Immature natural killer cell (primary cell): ENCODE measurements at regions not wholly inside any gene's neighbourhood (a gene's known extent, or its start where the extent isn't known, plus 50 kb on each side); places are given as distances from the start of the nearest gene placed in this dataset.
"Not testable (repeated sequence)": the region's sequence is repeated elsewhere in the genome, so short reads cannot be mapped to it uniquely, and the experiment has no call there.

Source experiments
- DNase-seq, 3 donors: peaks; one replicate each; pipeline ENCODE4 v3.0.0; 2022; ENCODE audit warnings: mixed read lengths in 1 of 3
- H3K27ac Mint-ChIP-seq, 6 donors: one replicate each; pipeline ENCODE4 v1.8.0; 2020; ENCODE audit warnings: mixed read lengths in 6 of 6, mild to moderate bottlenecking in 5 of 6, inconsistent platforms in 4 of 6, moderate library complexity in 3 of 6
- H3K27me3 Mint-ChIP-seq, 3 donors: one replicate each; pipeline ENCODE4 v1.8.0; 2020 to 2021; ENCODE audit warnings: low read depth in 3 of 3, mild to moderate bottlenecking in 3 of 3, mixed read lengths in 3 of 3, moderate library complexity in 3 of 3, inconsistent platforms in 1 of 3
- H3K36me3 Mint-ChIP-seq, 3 donors: one replicate each; pipeline ENCODE4 v1.8.0; 2020; ENCODE audit warnings: mixed read lengths in 3 of 3, inconsistent platforms in 2 of 3, mild to moderate bottlenecking in 2 of 3
- H3K4me1 Mint-ChIP-seq, 2 donors: one replicate each; pipeline ENCODE4 v1.8.0; 2020; ENCODE audit warnings: inconsistent platforms in 2 of 2, mild to moderate bottlenecking in 2 of 2, mixed read lengths in 2 of 2, moderate library complexity in 1 of 2
- H3K4me3 Mint-ChIP-seq, 5 donors: one replicate each; pipeline ENCODE4 v1.8.0; 2020; ENCODE audit warnings: mild to moderate bottlenecking in 5 of 5, mixed read lengths in 5 of 5, inconsistent platforms in 3 of 5, moderate library complexity in 3 of 5
- H3K9me3 Mint-ChIP-seq, 6 donors: one replicate each; pipeline ENCODE4 v1.8.0; 2020; ENCODE audit warnings: mild to moderate bottlenecking in 6 of 6, mixed read lengths in 6 of 6, inconsistent platforms in 4 of 6, moderate library complexity in 3 of 6

DNA sequence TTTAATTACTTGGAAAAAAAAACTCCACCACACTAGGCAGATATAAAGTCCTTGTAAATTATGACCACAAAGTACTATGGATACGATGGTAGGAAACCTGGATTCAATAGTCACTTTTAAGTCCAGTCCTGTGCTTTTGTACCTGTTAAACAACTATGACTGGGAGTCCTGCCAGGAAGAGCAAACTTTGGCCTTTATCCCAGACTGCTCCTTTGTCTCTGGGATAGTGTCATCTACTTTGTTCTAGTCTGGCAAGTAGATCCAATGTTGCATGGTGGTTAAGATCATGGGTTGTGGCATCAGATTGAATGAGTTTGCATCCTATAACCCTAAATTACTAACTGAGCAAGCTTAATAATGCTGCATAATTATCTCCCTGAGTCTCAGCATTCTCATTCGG is 175.3 kb upstream of the FGF13 start:
- Mint-ChIP-seq H3K27me3 (peaks cover 0 to 3% (median 0%) of the 10 kb centered on the region in 3 donors), H3K4me3 (no peak overlapping the region), H3K27ac (no peak overlapping the region)

DNA sequence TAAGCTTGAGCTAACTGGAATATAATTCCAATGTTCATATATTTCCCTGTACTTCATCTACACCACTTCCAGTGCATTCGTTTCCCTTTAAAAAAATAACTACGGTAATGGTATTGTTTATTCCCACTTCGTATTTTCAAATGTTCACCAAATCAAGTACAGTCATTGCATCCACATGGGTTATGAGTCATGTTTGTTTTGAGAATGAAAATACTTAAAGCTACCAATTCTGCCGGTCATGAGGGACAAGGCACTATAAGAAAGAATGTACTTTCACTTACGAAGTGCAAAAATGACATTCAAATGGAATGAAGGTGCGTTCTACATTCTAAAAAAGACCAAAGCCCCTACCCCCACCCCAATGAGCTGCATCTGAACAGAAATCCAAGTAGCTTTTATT is 174.4 kb upstream of the FGF13 start:
- peaks cover 0 to 6% (median 0%) of the 10 kb centered on the region in 6 donors for H3K9me3 Mint-ChIP-seq
- no peak for DNase-seq
- no peaks in the 10 kb centered on the region for H3K36me3 Mint-ChIP-seq
- H3K4me3 Mint-ChIP-seq: no peak overlapping the region
- no peak overlapping the region for H3K27ac Mint-ChIP-seq
- H3K27me3 Mint-ChIP-seq: peaks cover 0 to 3% (median 0%) of the 10 kb centered on the region in 3 donors
- H3K4me1 Mint-ChIP-seq: no peaks in the 10 kb centered on the region

More for the DNA sequence above, 175.3 kb upstream of the FGF13 start:
- H3K4me1 Mint-ChIP-seq: no peaks in the 10 kb centered on the region
- H3K9me3 Mint-ChIP-seq: peaks cover 0 to 4% (median 0%) of the 10 kb centered on the region in 6 donors
- no peaks in the 10 kb centered on the region for H3K36me3 Mint-ChIP-seq
- no peak for DNase-seq

DNA sequence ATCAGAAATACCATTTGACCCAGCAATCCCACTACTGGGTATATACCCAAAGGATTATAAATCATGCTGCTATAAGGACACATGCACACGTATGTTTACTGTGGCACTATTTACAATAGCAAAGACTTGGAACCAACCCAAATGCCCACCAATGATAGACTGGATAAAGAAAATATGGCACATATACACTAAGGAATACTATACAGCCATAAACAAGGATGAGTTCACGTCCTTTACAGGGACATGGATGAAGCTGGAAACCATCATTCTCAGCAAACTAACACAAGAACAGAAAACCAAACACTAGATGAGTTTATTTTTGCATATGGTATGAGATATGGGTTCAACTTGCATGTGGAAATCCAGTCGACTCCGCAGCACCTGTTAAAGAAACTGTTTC is 168.8 kb upstream of the FGF13 start:
- not testable (repeated sequence) for H3K36me3 Mint-ChIP-seq, DNase-seq, H3K27me3 Mint-ChIP-seq, H3K4me3 Mint-ChIP-seq, H3K9me3 Mint-ChIP-seq, H3K4me1 Mint-ChIP-seq, H3K27ac Mint-ChIP-seq

DNA sequence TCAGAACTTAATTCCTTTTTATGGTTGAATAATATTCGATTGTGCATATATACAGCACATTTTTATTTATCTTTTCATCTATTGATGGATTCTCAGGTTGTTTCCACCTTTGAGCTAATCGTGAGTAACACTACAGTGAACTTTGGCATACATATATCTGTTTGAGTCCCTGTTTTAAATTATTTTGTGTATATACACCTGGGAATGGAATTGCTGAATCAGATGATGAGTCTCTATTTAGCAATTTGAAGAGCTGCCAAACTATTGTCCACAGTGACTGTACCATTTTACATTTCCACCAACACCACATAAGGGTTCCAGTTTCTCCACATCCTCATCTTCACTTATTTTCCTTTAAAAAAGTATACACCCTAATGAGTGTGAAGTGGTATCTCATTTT is 166.2 kb upstream of the FGF13 start:
- DNase-seq: no peak
- H3K27me3 Mint-ChIP-seq: peaks cover 0 to 2% (median 0%) of the 10 kb centered on the region in 3 donors
- H3K36me3 Mint-ChIP-seq: no peaks in the 10 kb centered on the region
- H3K4me1 Mint-ChIP-seq: no peaks in the 10 kb centered on the region
- no peak overlapping the region for H3K27ac Mint-ChIP-seq
- peaks cover 0 to 8% (median 0%) of the 10 kb centered on the region in 6 donors for H3K9me3 Mint-ChIP-seq
- H3K4me3 Mint-ChIP-seq: no peak overlapping the region

DNA sequence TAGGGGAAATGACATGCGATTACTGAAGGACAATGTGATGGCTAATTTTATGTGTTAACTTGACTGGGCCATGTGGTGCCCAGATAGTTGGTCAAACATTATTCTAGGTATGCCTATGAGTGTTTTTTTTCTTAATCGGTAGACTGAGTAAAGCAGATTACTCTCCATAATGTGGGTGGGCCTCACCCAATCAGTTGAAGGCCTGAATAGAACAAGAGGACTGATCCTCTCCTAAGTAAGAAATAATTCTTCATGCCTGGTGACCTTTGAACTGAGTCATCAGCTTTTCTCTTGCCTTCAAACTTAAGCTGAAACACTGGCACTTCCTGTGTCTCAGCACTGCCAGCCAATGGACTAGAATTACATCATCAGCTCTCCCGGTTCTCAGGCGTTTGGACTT is 164.0 kb upstream of the FGF13 start:
- Mint-ChIP-seq H3K9me3 (peaks cover 0 to 5% (median 0%) of the 10 kb centered on the region in 6 donors), H3K27me3 (peaks cover 0 to 2% (median under 1%) of the 10 kb centered on the region in 3 donors), H3K36me3 (no peaks in the 10 kb centered on the region), H3K27ac (no peak overlapping the region), H3K4me3 (no peak overlapping the region), H3K4me1 (no peaks in the 10 kb centered on the region)
- no peak for DNase-seq

DNA sequence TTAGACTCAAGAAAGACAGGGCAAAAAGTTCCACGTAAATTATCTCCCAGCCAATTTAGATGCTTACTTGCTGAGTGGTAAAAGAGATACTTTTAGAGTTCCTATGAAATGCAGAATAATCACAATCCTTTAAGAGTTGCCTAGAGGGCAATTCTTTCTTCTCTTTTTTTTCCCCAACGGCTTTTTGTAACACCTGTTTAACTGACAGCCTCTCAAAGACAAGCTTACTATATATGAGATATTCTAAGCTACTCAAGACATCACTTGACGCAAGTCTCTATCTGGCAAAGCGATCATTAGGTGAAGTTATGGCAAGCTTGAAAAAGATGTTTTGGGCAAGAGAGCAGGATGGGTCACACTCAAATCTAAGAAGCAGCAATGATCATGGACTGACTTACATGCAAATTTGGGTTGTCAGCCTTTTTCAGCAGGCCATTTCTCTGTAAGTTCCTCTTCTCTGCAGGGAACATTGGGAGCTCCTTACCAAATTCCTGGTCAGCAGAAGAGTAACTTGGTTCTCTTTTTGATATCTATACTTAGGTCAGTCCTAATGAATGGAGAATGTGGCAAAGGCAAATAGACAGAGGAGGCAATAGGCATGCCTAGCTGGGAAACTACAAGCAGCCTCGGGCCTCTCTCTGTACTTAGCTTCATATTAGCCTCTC is 162.9 kb upstream of the FGF13 start:
- Mint-ChIP-seq H3K27me3 (peaks cover 0 to 2% (median 2%) of the 10 kb centered on the region in 3 donors), H3K4me1 (no peaks in the 10 kb centered on the region), H3K9me3 (peaks cover 0 to 5% (median 0%) of the 10 kb centered on the region in 6 donors), H3K27ac (no peak overlapping the region), H3K4me3 (no peak overlapping the region), H3K36me3 (no peaks in the 10 kb centered on the region)
- no peak for DNase-seq

DNA sequence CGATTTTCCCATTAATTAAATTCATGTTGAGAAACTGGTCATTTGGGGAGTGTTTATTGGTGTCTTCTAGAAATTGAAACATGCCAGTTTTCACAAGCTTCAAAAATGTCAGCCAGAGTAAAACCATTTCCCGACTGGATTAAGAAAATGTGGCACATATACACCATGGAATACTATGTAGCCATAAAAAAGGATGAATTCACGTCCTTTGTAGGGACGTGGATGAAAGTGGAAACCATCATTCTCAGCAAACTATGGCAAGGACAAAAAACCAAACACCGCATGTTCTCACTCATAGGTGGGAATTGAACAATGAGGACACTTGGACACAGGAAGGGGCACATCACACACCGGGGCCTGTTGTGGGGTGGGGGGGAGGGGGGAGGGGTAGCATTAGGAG is 162.1 kb upstream of the FGF13 start:
- not testable (repeated sequence) for H3K4me3 Mint-ChIP-seq, H3K27ac Mint-ChIP-seq, H3K36me3 Mint-ChIP-seq, DNase-seq, H3K27me3 Mint-ChIP-seq, H3K9me3 Mint-ChIP-seq, H3K4me1 Mint-ChIP-seq

DNA sequence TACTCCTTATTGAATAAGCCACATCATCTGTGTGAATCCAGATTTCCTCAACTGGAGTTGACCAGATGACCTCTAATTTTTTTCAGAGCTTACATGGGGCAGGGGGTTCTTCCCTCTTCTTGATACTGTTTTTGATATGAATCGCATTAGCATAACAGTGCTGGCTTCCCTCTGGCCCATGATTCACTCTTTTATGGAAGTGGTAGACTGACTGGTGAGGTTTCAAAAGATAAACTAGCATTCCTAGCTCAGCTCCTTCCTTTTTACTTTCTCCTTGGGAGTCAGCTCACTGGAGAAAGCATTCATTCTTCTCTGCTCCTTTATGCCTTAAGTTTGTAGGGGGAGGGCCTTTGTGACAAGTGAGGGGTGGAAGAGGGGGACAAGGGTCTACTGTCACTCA is 161.0 kb upstream of the FGF13 start:
- Mint-ChIP-seq H3K4me1 (no peaks in the 10 kb centered on the region), H3K4me3 (no peak overlapping the region), H3K27me3 (peaks cover 0 to 2% (median 0%) of the 10 kb centered on the region in 3 donors), H3K36me3 (no peaks in the 10 kb centered on the region), H3K27ac (no peak overlapping the region), H3K9me3 (peaks cover 0 to 5% (median 0%) of the 10 kb centered on the region in 6 donors)
- no peak for DNase-seq

DNA sequence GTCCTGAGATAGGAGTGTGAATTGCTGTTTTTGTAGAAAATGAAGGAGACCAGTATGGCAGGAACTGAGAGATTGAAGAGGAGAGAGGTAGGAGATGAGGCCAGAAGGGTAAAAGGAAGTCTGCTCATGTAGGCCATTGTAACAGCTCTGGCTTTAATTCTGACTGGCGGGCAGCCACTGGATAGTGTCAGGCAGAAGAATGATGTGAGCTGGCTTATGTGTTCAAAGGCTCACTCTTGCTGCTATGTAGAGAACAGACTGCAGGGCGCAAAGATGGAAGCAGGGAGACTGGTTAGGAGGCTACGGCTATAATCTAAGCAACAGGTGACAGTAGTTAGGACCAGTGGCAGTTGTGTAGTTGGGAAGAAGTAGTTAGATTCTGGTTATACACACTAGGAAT is 160.2 kb upstream of the FGF13 start:
- Mint-ChIP-seq H3K9me3 (peaks cover 0 to 5% (median 0%) of the 10 kb centered on the region in 6 donors), H3K4me1 (no peaks in the 10 kb centered on the region), H3K4me3 (no peak overlapping the region), H3K36me3 (no peaks in the 10 kb centered on the region), H3K27ac (no peak overlapping the region), H3K27me3 (peaks cover 0 to 4% (median 0%) of the 10 kb centered on the region in 3 donors)
- DNase-seq: no peak

DNA sequence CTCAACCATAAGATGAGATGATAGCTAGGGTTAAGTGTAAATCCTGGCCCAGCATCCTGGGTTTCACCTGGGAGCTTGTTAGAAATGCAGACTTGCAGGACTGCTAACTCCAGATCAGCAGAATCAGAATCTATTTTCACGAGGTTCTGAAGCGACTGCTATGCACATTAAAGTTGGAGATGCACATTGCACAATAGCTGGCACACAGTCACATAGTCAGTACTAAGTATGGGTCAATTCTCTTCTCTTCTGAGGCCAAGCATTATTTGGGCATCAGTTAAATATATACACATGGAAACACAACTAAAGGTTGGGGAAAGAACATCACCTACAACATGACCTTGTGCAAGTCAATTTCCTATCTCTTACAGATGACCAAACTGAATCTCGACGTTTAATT is 155.1 kb upstream of the FGF13 start:
- H3K9me3 Mint-ChIP-seq: no peaks in the 10 kb centered on the region
- H3K4me1 Mint-ChIP-seq: no peaks in the 10 kb centered on the region
- H3K27ac Mint-ChIP-seq: no peak overlapping the region
- peaks cover 0 to 4% (median 0%) of the 10 kb centered on the region in 3 donors for H3K27me3 Mint-ChIP-seq
- no peak for DNase-seq
- H3K36me3 Mint-ChIP-seq: no peaks in the 10 kb centered on the region
- H3K4me3 Mint-ChIP-seq: no peak overlapping the region

DNA sequence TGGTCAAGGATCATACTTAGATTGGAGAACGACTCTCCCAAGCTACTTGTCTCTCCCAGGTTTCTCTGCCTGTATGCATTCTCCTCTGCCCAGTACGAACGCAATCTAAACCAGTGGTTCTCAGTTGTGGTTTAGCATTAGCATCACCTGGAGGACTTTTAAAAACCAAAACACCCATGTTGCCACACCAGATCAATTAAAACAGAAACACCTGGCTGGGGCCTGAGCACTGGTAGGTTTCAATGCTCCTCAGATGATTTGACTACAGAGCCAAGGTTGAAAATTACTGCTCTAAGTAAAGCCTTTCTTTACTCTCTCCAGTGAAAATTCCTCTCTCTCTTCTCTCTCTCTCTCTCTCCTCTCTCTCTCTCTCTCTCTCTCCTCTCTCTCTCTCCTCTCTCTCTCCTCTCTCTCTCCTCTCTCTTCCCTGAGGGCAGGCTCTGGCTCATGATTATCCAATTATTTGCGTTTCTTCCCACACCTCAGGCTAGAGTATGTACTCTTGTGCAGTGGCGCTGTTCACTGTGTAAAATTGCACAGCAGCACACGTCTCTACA is 153.7 kb upstream of the FGF13 start:
- Mint-ChIP-seq H3K4me3 (no peak overlapping the region), H3K36me3 (no peaks in the 10 kb centered on the region), H3K27me3 (peaks cover 0 to 2% (median 0%) of the 10 kb centered on the region in 3 donors), H3K9me3 (no peaks in the 10 kb centered on the region), H3K4me1 (no peaks in the 10 kb centered on the region), H3K27ac (no peak overlapping the region)
- DNase-seq: no peak

DNA sequence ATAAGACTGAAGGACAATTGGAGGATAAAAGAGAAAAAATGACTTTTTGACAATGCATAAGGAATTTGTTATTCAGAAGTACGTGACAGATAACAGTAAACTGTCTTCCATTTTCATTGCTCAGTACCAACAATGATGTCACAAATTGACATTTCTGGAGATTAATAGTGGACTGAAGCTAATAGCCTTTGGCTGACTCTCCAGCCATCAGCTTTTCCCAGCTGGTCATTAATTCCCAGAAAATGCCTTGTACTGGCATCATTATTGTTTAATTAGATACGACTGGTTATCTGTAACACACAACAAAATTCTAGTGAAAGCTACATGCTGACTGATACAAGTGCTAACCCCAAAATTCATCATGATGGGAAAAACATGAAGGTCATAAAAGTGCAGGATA is 147.9 kb upstream of the FGF13 start:
- Mint-ChIP-seq H3K4me1 (no peaks in the 10 kb centered on the region), H3K4me3 (no peak overlapping the region), H3K9me3 (no peaks in the 10 kb centered on the region), H3K27ac (no peak overlapping the region), H3K36me3 (no peaks in the 10 kb centered on the region), H3K27me3 (peaks cover 0 to 5% (median 2%) of the 10 kb centered on the region in 3 donors)
- no peak for DNase-seq

DNA sequence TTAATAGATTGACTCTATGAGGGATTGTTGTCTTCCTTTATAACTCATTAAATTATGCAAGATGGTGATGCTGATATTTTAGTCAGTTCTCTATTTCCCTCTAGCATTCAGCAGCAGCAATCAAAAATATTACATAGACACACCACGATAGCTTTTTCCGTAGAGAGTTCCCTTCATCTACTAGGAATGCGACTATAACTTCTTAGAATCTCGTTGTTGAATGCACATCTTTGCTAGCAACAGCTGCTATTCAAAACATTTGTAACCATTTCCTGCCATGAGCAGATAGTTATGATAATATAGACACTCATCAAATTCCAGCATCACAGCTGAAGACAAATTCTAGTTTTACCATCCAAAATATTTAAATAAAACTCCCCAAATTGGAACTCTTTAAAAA is 147.4 kb upstream of the FGF13 start:
- H3K4me3 Mint-ChIP-seq: no peak overlapping the region
- H3K9me3 Mint-ChIP-seq: no peaks in the 10 kb centered on the region
- no peak overlapping the region for H3K27ac Mint-ChIP-seq
- DNase-seq: no peak
- no peaks in the 10 kb centered on the region for H3K4me1 Mint-ChIP-seq
- H3K27me3 Mint-ChIP-seq: peaks cover 0 to 5% (median 2%) of the 10 kb centered on the region in 3 donors
- H3K36me3 Mint-ChIP-seq: no peaks in the 10 kb centered on the region

DNA sequence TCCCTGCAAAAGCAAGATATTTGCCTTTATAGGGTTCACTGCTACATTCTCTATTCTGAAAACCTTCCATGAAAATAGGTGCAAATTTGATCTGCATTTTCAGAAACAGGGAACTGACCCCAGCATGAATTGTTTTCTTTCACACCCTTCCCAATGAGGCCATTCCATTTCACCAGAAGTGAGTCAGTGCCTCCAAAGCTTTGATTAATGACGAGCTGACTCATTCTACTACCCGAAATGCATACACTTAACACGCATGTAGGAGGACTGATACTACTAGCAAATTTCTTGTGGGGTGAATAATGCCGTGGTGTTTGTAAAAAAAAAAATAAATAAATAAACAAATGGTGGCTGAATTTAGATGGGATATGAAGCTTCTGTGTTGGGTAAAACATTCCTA is 146.9 kb upstream of the FGF13 start:
- no peak for DNase-seq
- no peaks in the 10 kb centered on the region for H3K9me3 Mint-ChIP-seq
- H3K4me1 Mint-ChIP-seq: no peaks in the 10 kb centered on the region
- no peaks in the 10 kb centered on the region for H3K36me3 Mint-ChIP-seq
- peaks cover 0 to 5% (median 2%) of the 10 kb centered on the region in 3 donors for H3K27me3 Mint-ChIP-seq
- H3K4me3 Mint-ChIP-seq: no peak overlapping the region
- H3K27ac Mint-ChIP-seq: no peak overlapping the region
